ENCODE measurements at regions not wholly inside any gene's neighbourhood (a gene's known extent, or its start where the extent isn't known, plus 50 kb on each side); places are given as distances from the start of the nearest gene placed in this dataset.
"Not testable (repeated sequence)": the region's sequence is repeated elsewhere in the genome, so short reads cannot be mapped to it uniquely, and the experiment has no call there.

- ChIA-PET POLR2A (ENCODE audit: low non-redundant PET) (no interaction called here), CTCF (no interaction called here)
- no TSS peak for BruUV-seq (replicated peaks)
- TF ChIP-seq CTCF (conservative IDR thresholded peaks at IDR 0.05; ENCODE audit: low read depth, low read length) (no peak), EZH2 (IDR thresholded peaks at IDR 0.05; ENCODE audit: borderline replicate concordance, low read depth, low read length, poor library complexity, severe bottlenecking) (no peak)
- Histone ChIP-seq H3K4me1 (ENCODE audit: insufficient read depth, low read length, poor library complexity, severe bottlenecking) (no peaks in the 10 kb centered on the region), H3K36me3 (ENCODE audit: insufficient read depth, low read length, poor library complexity, severe bottlenecking) (no peaks in the 10 kb centered on the region), H3K9me3 (ENCODE audit: low read depth, low read length, poor library complexity, severe bottlenecking) (peaks cover 3% of the 10 kb centered on the region), H3K27ac (ENCODE audit: low read depth, low read length, poor library complexity, severe bottlenecking) (no peak overlapping the region), H3K27me3 (replicated peaks; ENCODE audit: insufficient read depth, low read depth, low read length, poor library complexity) (no peaks in the 10 kb centered on the region), H3K4me3 (ENCODE audit: low read depth, low read length, poor library complexity, severe bottlenecking) (no peak overlapping the region)
- no peak for DNase-seq (ENCODE audit: low spot score)
- intact Hi-C loops (cut with micrococcal nuclease; ENCODE audit: unreplicated experiment), result no loop called here
Measured at GRCh38 chr5:124173386-124173785, 573.1 kb downstream of the ZNF608 start.

GRCh38 chr5:124172389-124173003 lies 573.9 kb downstream of the ZNF608 start:
- no peak for DNase-seq (ENCODE audit: low spot score)
- no TSS peak for BruUV-seq (replicated peaks)
- Histone ChIP-seq H3K27me3 (replicated peaks; ENCODE audit: insufficient read depth, low read depth, low read length, poor library complexity) (no peaks in the 10 kb centered on the region), H3K27ac (ENCODE audit: low read depth, low read length, poor library complexity, severe bottlenecking) (no peak overlapping the region), H3K9me3 (ENCODE audit: low read depth, low read length, poor library complexity, severe bottlenecking) (peaks cover 3% of the 10 kb centered on the region), H3K36me3 (ENCODE audit: insufficient read depth, low read length, poor library complexity, severe bottlenecking) (no peaks in the 10 kb centered on the region), H3K4me1 (ENCODE audit: insufficient read depth, low read length, poor library complexity, severe bottlenecking) (no peaks in the 10 kb centered on the region), H3K4me3 (ENCODE audit: low read depth, low read length, poor library complexity, severe bottlenecking) (no peak overlapping the region)
- TF ChIP-seq CTCF (conservative IDR thresholded peaks at IDR 0.05; ENCODE audit: low read depth, low read length) (no peak), EZH2 (IDR thresholded peaks at IDR 0.05; ENCODE audit: borderline replicate concordance, low read depth, low read length, poor library complexity, severe bottlenecking) (no peak)
- intact Hi-C loops (cut with micrococcal nuclease; ENCODE audit: unreplicated experiment), result no loop called here
- ChIA-PET POLR2A (ENCODE audit: low non-redundant PET) (no interaction called here), CTCF (no interaction called here)

- CTCF ChIA-PET; DNase-seq (ENCODE audit: low spot score); H3K4me1 ChIP-seq (ENCODE audit: insufficient read depth, low read length, poor library complexity, severe bottlenecking); H3K36me3 ChIP-seq (ENCODE audit: insufficient read depth, low read length, poor library complexity, severe bottlenecking); H3K4me3 ChIP-seq (ENCODE audit: low read depth, low read length, poor library complexity, severe bottlenecking); POLR2A ChIA-PET (ENCODE audit: low non-redundant PET); intact Hi-C loops (cut with micrococcal nuclease; ENCODE audit: unreplicated experiment); H3K9me3 ChIP-seq (ENCODE audit: low read depth, low read length, poor library complexity, severe bottlenecking); BruUV-seq (replicated peaks); H3K27me3 ChIP-seq (replicated peaks; ENCODE audit: insufficient read depth, low read depth, low read length, poor library complexity); H3K27ac ChIP-seq (ENCODE audit: low read depth, low read length, poor library complexity, severe bottlenecking): not testable (repeated sequence)
Measured at GRCh38 chr5:124168093-124168492, 578.3 kb downstream of the ZNF608 start.
